Effector memory CD4-positive, alpha-beta T cell (primary cell): ENCODE measurements at regions not wholly inside any gene's neighbourhood (a gene's known extent, or its start where the extent isn't known, plus 50 kb on each side); places are given as distances from the start of the nearest gene placed in this dataset.

Experiments
- DNase-seq, 3 donors: peaks; one replicate each; pipeline ENCODE4 v3.0.0-alpha.2; 2020
- H3K27ac ChIP-seq: 2 replicates; pipeline ENCODE4 v1.7.0; 2013; ENCODE audit warnings: mild to moderate bottlenecking, low read length, moderate library complexity; ENCODE audit not compliant: insufficient read depth, poor library complexity, severe bottlenecking
- H3K27me3 ChIP-seq: replicated peaks from 2 replicates; pipeline ENCODE4 v1.7.0; 2013; ENCODE audit warnings: mild to moderate bottlenecking, low read length; ENCODE audit not compliant: insufficient read depth, control insufficient read depth, poor library complexity, severe bottlenecking
- H3K36me3 ChIP-seq: 2 replicates; pipeline ENCODE4 v1.7.0; 2013; ENCODE audit warnings: mild to moderate bottlenecking, low read length, moderate library complexity; ENCODE audit not compliant: control insufficient read depth, insufficient read depth
- H3K4me1 ChIP-seq: 2 replicates; pipeline ENCODE4 v1.7.0; 2013; ENCODE audit warnings: low read length, mild to moderate bottlenecking; ENCODE audit not compliant: control insufficient read depth, insufficient read depth, poor library complexity, severe bottlenecking
- H3K4me3 ChIP-seq: 2 replicates; pipeline ENCODE4 v1.7.0; 2013; ENCODE audit warnings: low read length, low read depth, mild to moderate bottlenecking; ENCODE audit not compliant: insufficient read depth, poor library complexity, severe bottlenecking
- H3K9me3 ChIP-seq: 2 replicates; pipeline ENCODE4 v1.7.0; 2013; ENCODE audit warnings: mild to moderate bottlenecking, low read length, moderate library complexity; ENCODE audit not compliant: control insufficient read depth

GRCh38 chr3:6242104-6242503 is 618.8 kb upstream of the GRM7 start:
- Histone ChIP-seq H3K27me3 (no peaks in the 10 kb centered on the region), H3K9me3 (no peaks in the 10 kb centered on the region)
- DNase-seq: no peak

GRCh38 chr3:6248528-6248927 is 612.4 kb upstream of the GRM7 start:
- DNase-seq: no peak
- Histone ChIP-seq H3K9me3 (no peaks in the 10 kb centered on the region), H3K27me3 (no peaks in the 10 kb centered on the region), H3K4me1 (no peaks in the 10 kb centered on the region), H3K27ac (no peak overlapping the region), H3K36me3 (no peaks in the 10 kb centered on the region), H3K4me3 (no peak overlapping the region)

More at GRCh38 chr3:6242104-6242503, 618.8 kb upstream of the GRM7 start:
- Histone ChIP-seq H3K4me3 (no peak overlapping the region), H3K4me1 (no peaks in the 10 kb centered on the region), H3K27ac (no peak overlapping the region), H3K36me3 (no peaks in the 10 kb centered on the region)

- Histone ChIP-seq H3K4me1 (no peaks in the 10 kb centered on the region), H3K4me3 (no peak overlapping the region), H3K36me3 (no peaks in the 10 kb centered on the region), H3K9me3 (no peaks in the 10 kb centered on the region), H3K27ac (no peak overlapping the region), H3K27me3 (no peaks in the 10 kb centered on the region)
- DNase-seq: no peak
Measured at GRCh38 chr3:6249679-6250078, 611.2 kb upstream of the GRM7 start.

DNA sequence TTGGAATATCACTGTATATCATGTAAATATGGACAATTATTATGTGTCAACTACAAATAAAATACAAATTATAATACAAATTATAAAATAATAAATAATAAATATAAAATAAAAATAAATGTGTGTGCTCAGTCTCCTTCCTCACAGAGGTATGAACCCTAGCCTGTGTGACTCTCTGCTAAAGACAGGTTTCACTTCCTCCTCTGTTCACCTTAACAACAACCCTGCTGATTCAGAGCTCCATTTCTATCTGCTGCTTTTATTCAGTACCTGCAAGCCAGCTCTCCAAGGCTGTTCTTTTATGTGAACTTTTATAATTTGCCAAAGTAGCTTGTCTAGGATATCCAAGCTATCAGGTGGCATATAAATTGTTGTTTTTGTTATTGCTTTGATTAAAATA is 610.7 kb upstream of the GRM7 start:
- Histone ChIP-seq H3K9me3 (no peaks in the 10 kb centered on the region), H3K36me3 (no peaks in the 10 kb centered on the region), H3K4me3 (no peak overlapping the region), H3K27me3 (no peaks in the 10 kb centered on the region), H3K4me1 (no peaks in the 10 kb centered on the region), H3K27ac (no peak overlapping the region)
- DNase-seq: no peak

GRCh38 chr3:6251612-6252400 is 609.1 kb upstream of the GRM7 start:
- H3K4me3 ChIP-seq: no peak overlapping the region
- no peaks in the 10 kb centered on the region for H3K4me1 ChIP-seq
- no peaks in the 10 kb centered on the region for H3K27me3 ChIP-seq
- H3K9me3 ChIP-seq: no peaks in the 10 kb centered on the region
- DNase-seq: no peak
- no peaks in the 10 kb centered on the region for H3K36me3 ChIP-seq
- no peak overlapping the region for H3K27ac ChIP-seq

GRCh38 chr3:6254490-6254889 is 606.4 kb upstream of the GRM7 start:
- no peak for DNase-seq
- H3K9me3 ChIP-seq: no peaks in the 10 kb centered on the region
- no peak overlapping the region for H3K4me3 ChIP-seq
- no peaks in the 10 kb centered on the region for H3K27me3 ChIP-seq
- no peaks in the 10 kb centered on the region for H3K36me3 ChIP-seq
- H3K27ac ChIP-seq: no peak overlapping the region
- no peaks in the 10 kb centered on the region for H3K4me1 ChIP-seq

- no peaks in the 10 kb centered on the region for H3K4me1 ChIP-seq
- H3K27me3 ChIP-seq: no peaks in the 10 kb centered on the region
- no peak for DNase-seq
- no peaks in the 10 kb centered on the region for H3K9me3 ChIP-seq
- H3K27ac ChIP-seq: no peak overlapping the region
- no peaks in the 10 kb centered on the region for H3K36me3 ChIP-seq
- H3K4me3 ChIP-seq: no peak overlapping the region
Measured at GRCh38 chr3:6255229-6255628, 605.7 kb upstream of the GRM7 start.

DNA sequence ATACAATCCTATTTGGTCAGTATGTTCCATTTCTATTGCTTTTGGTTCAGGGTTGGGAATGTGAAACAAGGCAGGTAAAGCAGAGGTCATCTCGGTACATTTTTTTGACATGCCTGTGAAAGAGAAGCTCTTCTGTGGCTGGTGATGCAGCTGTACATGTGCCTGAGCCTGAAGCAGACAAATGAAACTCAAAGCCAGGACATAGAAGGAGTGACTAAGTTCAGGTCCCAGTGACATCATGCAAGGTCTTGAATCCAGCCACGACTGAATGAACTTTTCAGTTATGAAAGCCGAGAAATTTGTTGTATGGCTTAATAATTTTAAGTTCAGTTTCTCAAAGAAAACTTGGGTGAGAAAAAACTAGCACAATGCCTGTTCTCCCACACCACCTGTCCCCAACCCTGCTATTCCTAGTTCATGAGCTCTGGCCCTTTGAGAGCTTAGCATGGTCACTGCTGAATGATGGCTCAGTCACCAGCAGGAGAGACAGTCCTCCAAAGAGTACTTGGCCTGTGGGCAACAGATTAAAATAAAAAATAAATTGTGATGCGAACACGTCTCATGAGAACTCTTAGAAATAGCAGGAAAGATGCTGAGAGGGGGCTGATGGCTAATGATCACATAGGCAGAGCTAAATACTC is 600.2 kb upstream of the GRM7 start:
- Histone ChIP-seq H3K9me3 (no peaks in the 10 kb centered on the region), H3K27me3 (no peaks in the 10 kb centered on the region), H3K4me3 (no peak overlapping the region), H3K36me3 (no peaks in the 10 kb centered on the region), H3K4me1 (no peaks in the 10 kb centered on the region), H3K27ac (no peak overlapping the region)
- DNase-seq: no peak

DNA sequence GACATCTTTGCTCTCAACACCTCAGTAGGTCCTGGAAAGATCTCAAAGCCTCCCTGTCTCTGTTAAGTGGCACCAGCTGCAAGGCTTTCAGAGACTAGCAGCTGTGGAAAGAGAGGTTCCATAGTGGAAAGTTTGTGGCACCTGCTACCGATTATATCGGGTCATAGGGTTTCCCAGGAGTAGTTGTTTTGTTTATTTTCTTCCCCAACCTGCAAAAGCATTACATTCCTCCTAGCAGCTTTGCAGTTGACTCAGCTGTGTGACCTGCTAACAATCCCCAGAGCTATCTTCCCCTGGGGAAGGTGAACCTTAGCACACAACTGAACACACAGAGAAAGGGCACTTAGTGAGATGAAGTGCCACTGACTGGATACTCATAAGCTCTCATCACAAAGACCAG is 598.9 kb upstream of the GRM7 start:
- no peak overlapping the region for H3K27ac ChIP-seq
- H3K4me3 ChIP-seq: no peak overlapping the region
- no peaks in the 10 kb centered on the region for H3K36me3 ChIP-seq
- DNase-seq: no peak
- H3K4me1 ChIP-seq: no peaks in the 10 kb centered on the region
- H3K9me3 ChIP-seq: no peaks in the 10 kb centered on the region
- no peaks in the 10 kb centered on the region for H3K27me3 ChIP-seq

- Histone ChIP-seq H3K9me3 (no peaks in the 10 kb centered on the region), H3K4me1 (no peaks in the 10 kb centered on the region), H3K4me3 (no peak overlapping the region), H3K27me3 (no peaks in the 10 kb centered on the region), H3K36me3 (no peaks in the 10 kb centered on the region), H3K27ac (no peak overlapping the region)
- DNase-seq: no peak
Measured at GRCh38 chr3:6264036-6264435, 596.9 kb upstream of the GRM7 start.
